ENCODE measurements at regions not wholly inside any gene's neighbourhood (a gene's known extent, or its start where the extent isn't known, plus 50 kb on each side); places are given as distances from the start of the nearest gene placed in this dataset.

- RAD21 ChIA-PET (ENCODE audit: unreplicated experiment) = no interaction called here
- in situ Hi-C loops (cut with MboI) (no loop called here), intact Hi-C loops (cut with micrococcal nuclease; ENCODE audit: unreplicated experiment) (no loop called here)
- Histone ChIP-seq H3K4me1 (ENCODE audit: control insufficient read depth, insufficient read depth, low read length) (no peaks in the 10 kb centered on the region), H3K27ac (ENCODE audit: control insufficient read depth, insufficient read depth) (no peak overlapping the region), H3K9me3 (replicated peaks; ENCODE audit: control insufficient read depth, insufficient read depth, low read length) (no peaks in the 10 kb centered on the region), H3K4me3 (no peak overlapping the region), H4K20me1 (ENCODE audit: control insufficient read depth, insufficient read depth) (no peaks in the 10 kb centered on the region), H3K9ac (ENCODE audit: control insufficient read depth, insufficient read depth, low read length) (no peak overlapping the region), H3K79me2 (ENCODE audit: control insufficient read depth, insufficient read depth, low read length) (no peaks in the 10 kb centered on the region), H3K4me2 (ENCODE audit: control insufficient read depth, insufficient read depth) (no peak overlapping the region), H3K36me3 (ENCODE audit: control insufficient read depth in 2 of 2, insufficient read depth in 2 of 2, low read length in 1 of 2) (no peaks in the 10 kb centered on the region), H2AFZ (ENCODE audit: control insufficient read depth, low read depth, low read length) (no peak overlapping the region), H3K27me3 (replicated peaks in 1 of 2; ENCODE audit: control insufficient read depth in 2 of 2, insufficient read depth in 2 of 2, low read length in 1 of 2) (no peaks in the 10 kb centered on the region)
- DNase-seq (ENCODE audit: low read depth, low spot score) (no peak), ATAC-seq (no peak), FAIRE-seq (no peak)
- TF ChIP-seq KAT2A (conservative IDR thresholded peaks at IDR 0.05; ENCODE audit: control insufficient read depth, low read depth, low read length) = no peak
- no peak for TF ChIP-seq SREBF2 (IDR thresholded peaks at IDR 0.05; ENCODE audit: low read length)
- TF ChIP-seq EED (IDR thresholded peaks at IDR 0.05; ENCODE audit: low read depth) = no peak
- TF ChIP-seq PML (IDR thresholded peaks at IDR 0.05; ENCODE audit: low read length) = no peak
- TF ChIP-seq SUPT20H (IDR thresholded peaks at IDR 0.05; ENCODE audit: borderline replicate concordance, control insufficient read depth, low read depth, low read length) = no peak
- no peak for TF ChIP-seq LARP7 (IDR thresholded peaks at IDR 0.05)
- no peak for TF ChIP-seq SIN3A (IDR thresholded peaks at IDR 0.05; ENCODE audit: low read depth, low read length)
- no peak for TF ChIP-seq SREBF1 (IDR thresholded peaks at IDR 0.05; ENCODE audit: low read length)
- no peak for TF ChIP-seq ZNF217 (IDR thresholded peaks at IDR 0.05)
- TF ChIP-seq TCF12 (IDR thresholded peaks at IDR 0.05; ENCODE audit: low read depth, low read length) = no peak
- TF ChIP-seq RBBP5 (conservative IDR thresholded peaks at IDR 0.05) = no peak
- CTCF ChIA-PET = interaction anchor here (0.5 to 1.0 kb wide), 3 partner anchors 244 to 466 kb away, joined by 3 read pairs; no protein-coding TSS in a partner anchor
- 17% methylated on average over 4 of the region's 4 CpGs for WGBS (ENCODE audit: insufficient coverage, insufficient replicate concordance, low lambda C conversion rate, missing lambda C conversion rate)
- BruUV-seq (replicated peaks) = no TSS peak
- POLR2A ChIA-PET = no interaction called here
- SMC1A ChIA-PET (ENCODE audit: uncharacterized antibody, unreplicated experiment) = no interaction called here
Measured at GRCh38 chr12:125797421-125798175, 732.4 kb downstream of the AACS start.
